ENCODE measurements at regions not wholly inside any gene's neighbourhood (a gene's known extent, or its start where the extent isn't known, plus 50 kb on each side); places are given as distances from the start of the nearest gene placed in this dataset.

DNA sequence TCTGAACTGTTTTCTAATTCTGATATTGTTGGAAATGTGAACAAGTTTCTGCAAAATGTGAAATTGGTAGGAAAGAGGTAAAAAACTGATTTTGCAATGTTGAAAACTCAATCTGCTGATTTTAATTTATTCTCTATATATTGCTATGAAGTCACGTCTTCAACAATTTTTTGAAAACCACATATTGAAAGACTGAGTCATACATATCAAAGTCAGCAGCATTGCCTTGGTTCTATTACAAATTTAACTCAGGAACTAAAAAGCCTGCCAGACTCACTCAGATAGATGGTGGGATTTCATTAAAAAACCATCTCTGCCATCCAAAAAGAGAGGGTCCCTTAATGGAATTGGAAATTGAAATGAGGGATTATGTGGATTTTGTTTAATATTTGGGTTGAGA lies 351.4 kb downstream of the CNTN3 start:
- TF ChIP-seq, protein P1, sequence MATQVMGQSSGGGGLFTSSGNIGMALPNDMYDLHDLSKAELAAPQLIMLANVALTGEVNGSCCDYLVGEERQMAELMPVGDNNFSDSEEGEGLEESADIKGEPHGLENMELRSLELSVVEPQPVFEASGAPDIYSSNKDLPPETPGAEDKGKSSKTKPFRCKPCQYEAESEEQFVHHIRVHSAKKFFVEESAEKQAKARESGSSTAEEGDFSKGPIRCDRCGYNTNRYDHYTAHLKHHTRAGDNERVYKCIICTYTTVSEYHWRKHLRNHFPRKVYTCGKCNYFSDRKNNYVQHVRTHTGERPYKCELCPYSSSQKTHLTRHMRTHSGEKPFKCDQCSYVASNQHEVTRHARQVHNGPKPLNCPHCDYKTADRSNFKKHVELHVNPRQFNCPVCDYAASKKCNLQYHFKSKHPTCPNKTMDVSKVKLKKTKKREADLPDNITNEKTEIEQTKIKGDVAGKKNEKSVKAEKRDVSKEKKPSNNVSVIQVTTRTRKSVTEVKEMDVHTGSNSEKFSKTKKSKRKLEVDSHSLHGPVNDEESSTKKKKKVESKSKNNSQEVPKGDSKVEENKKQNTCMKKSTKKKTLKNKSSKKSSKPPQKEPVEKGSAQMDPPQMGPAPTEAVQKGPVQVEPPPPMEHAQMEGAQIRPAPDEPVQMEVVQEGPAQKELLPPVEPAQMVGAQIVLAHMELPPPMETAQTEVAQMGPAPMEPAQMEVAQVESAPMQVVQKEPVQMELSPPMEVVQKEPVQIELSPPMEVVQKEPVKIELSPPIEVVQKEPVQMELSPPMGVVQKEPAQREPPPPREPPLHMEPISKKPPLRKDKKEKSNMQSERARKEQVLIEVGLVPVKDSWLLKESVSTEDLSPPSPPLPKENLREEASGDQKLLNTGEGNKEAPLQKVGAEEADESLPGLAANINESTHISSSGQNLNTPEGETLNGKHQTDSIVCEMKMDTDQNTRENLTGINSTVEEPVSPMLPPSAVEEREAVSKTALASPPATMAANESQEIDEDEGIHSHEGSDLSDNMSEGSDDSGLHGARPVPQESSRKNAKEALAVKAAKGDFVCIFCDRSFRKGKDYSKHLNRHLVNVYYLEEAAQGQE (IDR thresholded peaks at IDR 0.05; ENCODE audit: insufficient read depth in 1 of 2, low read depth in 2 of 2, low read length in 2 of 2), result no peak
- TF ChIP-seq POLR2AphosphoS5 (IDR thresholded peaks at IDR 0.05; ENCODE audit: low read depth, low read length) (no peak), TAF1 (IDR thresholded peaks at IDR 0.05; ENCODE audit: borderline replicate concordance, insufficient read depth, low read length) (no peak), FOXP2 (optimal IDR thresholded peaks at IDR 0.05; ENCODE audit: borderline replicate concordance, extremely low read depth, extremely low read length, insufficient read depth) (no peak), SIN3A (IDR thresholded peaks at IDR 0.05; ENCODE audit: borderline replicate concordance, insufficient read depth, low read length) (no peak)

All from PFSK-1 (cell line).